Endothelial cell of umbilical vein (primary cell): ENCODE measurements at regions not wholly inside any gene's neighbourhood (a gene's known extent, or its start where the extent isn't known, plus 50 kb on each side); places are given as distances from the start of the nearest gene placed in this dataset.

Source experiments
- EZH2 ChIP-seq: IDR thresholded peaks from 2 replicates; pipeline ENCODE4 v1.6.1; 2012; ENCODE audit warnings: borderline replicate concordance, low read depth, mild to moderate bottlenecking, moderate library complexity, low read length, inconsistent platforms; ENCODE audit not compliant: severe bottlenecking
- MYC ChIP-seq: IDR thresholded peaks from one replicate; pipeline ENCODE4 v1.6.1; 2011; ENCODE audit warnings: mild to moderate bottlenecking, low read depth, low read length
- TF ChIP-seq, protein P1 (sequence below), 2 donors: IDR thresholded peaks; 1 replicate in 1 of 2; 2 replicates in 1 of 2; pipeline ENCODE4 v1.5.1; 2011; ENCODE audit warnings: low read length in 2 of 2, mild to moderate bottlenecking in 2 of 2, moderate library complexity in 2 of 2, control low read depth in 1 of 2, inconsistent platforms in 1 of 2, low read depth in 1 of 2; ENCODE audit not compliant: insufficient read depth in 1 of 2; ENCODE audit errors: extremely low read depth in 1 of 2

GRCh38 chr5:57738301-57738700 lies 255.7 kb upstream of the ACTBL2 start:
- TF ChIP-seq, protein P1, sequence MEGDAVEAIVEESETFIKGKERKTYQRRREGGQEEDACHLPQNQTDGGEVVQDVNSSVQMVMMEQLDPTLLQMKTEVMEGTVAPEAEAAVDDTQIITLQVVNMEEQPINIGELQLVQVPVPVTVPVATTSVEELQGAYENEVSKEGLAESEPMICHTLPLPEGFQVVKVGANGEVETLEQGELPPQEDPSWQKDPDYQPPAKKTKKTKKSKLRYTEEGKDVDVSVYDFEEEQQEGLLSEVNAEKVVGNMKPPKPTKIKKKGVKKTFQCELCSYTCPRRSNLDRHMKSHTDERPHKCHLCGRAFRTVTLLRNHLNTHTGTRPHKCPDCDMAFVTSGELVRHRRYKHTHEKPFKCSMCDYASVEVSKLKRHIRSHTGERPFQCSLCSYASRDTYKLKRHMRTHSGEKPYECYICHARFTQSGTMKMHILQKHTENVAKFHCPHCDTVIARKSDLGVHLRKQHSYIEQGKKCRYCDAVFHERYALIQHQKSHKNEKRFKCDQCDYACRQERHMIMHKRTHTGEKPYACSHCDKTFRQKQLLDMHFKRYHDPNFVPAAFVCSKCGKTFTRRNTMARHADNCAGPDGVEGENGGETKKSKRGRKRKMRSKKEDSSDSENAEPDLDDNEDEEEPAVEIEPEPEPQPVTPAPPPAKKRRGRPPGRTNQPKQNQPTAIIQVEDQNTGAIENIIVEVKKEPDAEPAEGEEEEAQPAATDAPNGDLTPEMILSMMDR (IDR thresholded peaks at IDR 0.05; ENCODE audit: extremely low read depth in 1 of 2, insufficient read depth in 1 of 2, low read depth in 1 of 2, low read length in 2 of 2) = no peak
- TF ChIP-seq MYC (no peak), EZH2 (no peak)
